GM18498 (cell line): ENCODE measurements at regions not wholly inside any gene's neighbourhood (a gene's known extent, or its start where the extent isn't known, plus 50 kb on each side); places are given as distances from the start of the nearest gene placed in this dataset.
"Not testable (repeated sequence)": the region's sequence is repeated elsewhere in the genome, so short reads cannot be mapped to it uniquely, and the experiment has no call there.

Experiments
- ATAC-seq: cut with Tn5 transposase; IDR thresholded peaks from one replicate; pipeline ENCODE4 v1.9.1; 2021; ENCODE audit warnings: mild to moderate bottlenecking, moderate library complexity; ENCODE audit not compliant: unreplicated experiment

DNA sequence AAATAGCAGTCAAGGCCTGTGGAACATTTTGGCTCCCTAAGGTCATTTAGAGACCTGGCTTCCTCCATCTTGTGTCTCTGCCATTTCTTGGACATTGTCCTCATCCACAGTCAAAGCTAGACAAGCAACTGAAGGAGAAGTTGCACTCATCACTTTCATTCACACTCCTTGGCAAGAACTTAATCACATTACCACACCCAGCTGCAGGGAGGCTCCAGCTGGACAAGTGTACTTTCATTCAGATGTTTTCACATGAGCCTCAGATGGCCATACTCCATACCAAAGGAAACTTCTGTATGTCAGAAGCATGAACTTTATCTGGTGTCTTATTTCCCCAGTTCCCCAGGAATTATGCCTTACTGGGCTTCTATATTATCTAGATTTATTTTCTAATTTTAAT, 537.4 kb downstream of the TMEM135 start:
- ATAC-seq = no peak

DNA sequence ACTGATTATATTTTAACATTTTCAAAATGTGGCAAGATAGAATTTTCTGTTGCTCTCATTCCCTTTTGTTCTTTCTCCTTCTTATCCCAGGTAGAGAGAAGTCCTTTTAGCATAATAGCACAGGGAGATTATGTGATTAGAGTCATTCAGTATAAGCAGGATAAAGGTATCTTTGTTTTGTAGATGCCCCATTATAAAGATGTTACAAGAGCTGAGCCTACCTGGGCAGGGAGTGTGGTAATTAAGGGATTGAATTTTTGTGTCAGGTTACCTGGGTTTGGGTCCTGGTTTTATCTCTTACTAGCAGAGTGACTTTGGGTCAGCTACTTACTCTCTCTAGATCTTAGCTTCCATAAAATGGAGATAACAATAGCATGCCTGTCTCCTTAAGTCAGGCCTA, 536.5 kb downstream of the TMEM135 start:
- ATAC-seq = no peak

- ATAC-seq = no peak
These were observed 536.0 kb downstream of the TMEM135 start for GRCh38 chr11:87573708-87574107.

GRCh38 chr11:87572881-87573280, 535.1 kb downstream of the TMEM135 start:
- no peak for ATAC-seq

DNA sequence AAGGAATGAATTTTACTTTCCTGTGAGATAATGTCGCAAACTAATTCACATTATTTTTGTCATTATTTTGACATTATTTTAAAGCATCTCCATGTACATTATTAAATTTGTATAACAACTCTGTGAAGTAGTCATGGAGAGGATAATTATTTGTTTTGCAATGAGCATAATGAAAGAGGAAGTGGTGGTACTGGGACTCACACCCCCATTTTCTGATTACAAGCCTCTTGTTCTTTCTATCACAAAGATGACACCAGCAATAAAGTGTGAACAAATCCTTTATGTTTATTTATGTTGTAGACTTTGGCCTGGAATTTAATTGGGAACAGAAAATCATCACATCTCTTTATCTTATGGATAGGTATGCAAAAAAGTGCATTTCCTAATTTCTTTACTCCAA, 522.6 kb downstream of the TMEM135 start:
- ATAC-seq = no peak

DNA sequence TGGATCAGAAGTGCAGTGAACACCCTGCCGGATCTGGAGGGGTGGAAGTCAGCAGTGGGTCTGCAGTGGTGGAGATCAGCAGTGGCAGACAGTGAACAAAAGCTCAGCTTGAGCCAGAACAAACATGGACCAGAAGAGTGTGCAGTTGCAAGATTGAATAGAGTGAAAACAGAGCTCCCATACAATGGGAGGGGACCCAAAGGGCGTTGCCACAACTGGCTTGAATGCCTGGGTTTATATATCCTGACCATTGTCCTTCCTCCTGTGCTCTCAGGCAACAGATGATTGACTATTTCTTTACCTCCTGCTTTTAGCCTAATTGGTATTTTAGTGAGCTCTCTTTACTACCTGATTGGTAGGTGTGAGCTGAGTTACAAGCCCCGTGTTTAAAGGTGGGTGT, 522.1 kb downstream of the TMEM135 start:
- ATAC-seq = not testable (repeated sequence)

DNA sequence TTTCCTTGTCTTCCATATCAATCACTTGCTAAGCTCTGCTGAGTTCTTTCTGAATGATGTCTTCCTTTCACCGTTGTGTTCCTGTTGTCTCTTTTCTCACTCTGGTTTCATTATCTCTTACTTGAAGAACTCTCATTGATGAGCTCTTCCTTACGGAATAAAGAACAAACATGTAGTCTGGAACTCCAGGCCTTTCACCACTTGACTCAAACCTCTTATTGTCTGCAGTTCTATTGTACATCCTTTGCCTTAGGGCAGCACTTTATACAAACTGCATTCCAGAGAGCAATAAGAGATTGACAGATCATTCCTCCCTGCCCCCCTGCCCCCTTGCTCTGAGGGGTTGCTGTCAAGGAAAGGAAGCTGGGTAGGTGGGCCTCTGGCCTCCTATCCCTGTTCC, 517.4 kb downstream of the TMEM135 start:
- ATAC-seq = no peak

GRCh38 chr11:87548797-87549196, 511.1 kb downstream of the TMEM135 start:
- no peak for ATAC-seq

- ATAC-seq = no peak
These were observed 508.1 kb downstream of the TMEM135 start for GRCh38 chr11:87545858-87546257.

GRCh38 chr11:87539596-87539995, 501.9 kb downstream of the TMEM135 start:
- ATAC-seq = no peak

DNA sequence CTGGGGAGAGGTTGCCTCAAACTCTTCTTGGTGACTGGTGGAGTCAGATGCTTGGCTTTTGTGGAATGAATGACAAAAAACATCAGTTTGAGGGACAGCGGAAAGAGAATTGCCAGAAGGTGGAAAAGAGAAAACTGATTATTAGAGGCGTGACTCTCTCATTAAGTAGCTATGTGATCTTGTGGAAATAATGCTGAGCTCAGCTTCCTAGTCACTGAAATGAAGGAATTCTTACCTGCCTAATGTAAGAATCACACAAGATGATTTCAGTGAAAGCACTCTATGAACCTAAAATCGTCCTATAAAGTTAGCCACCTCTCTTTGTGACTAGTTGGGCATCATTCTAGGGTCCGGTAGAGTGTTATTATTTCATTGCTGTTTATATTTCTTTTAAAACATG, 498.8 kb downstream of the TMEM135 start:
- ATAC-seq = no peak

GRCh38 chr11:87536016-87536415, 498.3 kb downstream of the TMEM135 start:
- no peak for ATAC-seq

DNA sequence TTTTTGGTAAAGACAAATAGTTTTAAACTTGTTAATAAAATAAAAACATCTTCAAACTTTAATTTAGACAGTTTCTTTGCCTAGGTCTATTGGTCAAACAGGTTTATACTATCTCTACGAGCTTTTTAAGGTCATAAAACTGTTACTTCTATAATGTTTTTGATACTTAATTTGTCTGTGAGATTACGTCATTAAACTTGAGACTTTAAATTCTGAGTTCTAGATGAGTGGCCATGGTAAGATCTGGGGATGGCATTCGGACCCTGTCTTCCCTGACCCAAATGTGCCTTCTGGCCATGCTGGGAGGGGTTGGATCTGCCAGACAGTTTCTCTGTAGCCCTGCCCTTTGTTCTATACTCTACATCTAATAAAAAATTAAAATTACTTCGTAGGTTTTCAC, 497.8 kb downstream of the TMEM135 start:
- ATAC-seq = no peak

GRCh38 chr11:87531835-87532234, 494.1 kb downstream of the TMEM135 start:
- ATAC-seq = not testable (repeated sequence)

DNA sequence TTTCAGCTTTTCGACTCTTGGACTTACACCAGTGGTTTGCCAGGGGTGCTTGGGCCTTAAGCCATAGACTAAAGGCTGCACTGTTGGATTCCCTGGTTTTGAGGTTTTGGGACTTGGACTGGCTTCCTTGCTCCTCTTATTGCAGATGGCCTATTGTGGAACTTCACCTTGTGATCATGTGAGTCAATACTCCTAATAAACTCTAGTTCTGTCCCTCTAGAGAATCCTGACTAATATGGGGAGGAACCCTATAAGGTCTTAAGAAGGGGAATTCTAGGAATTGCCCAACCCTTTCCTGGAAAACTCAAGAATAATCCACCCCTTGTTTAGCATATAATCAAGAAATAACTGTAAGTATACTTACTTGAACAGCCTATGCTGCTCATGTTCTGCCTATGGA, 491.8 kb downstream of the TMEM135 start:
- ATAC-seq = no peak

DNA sequence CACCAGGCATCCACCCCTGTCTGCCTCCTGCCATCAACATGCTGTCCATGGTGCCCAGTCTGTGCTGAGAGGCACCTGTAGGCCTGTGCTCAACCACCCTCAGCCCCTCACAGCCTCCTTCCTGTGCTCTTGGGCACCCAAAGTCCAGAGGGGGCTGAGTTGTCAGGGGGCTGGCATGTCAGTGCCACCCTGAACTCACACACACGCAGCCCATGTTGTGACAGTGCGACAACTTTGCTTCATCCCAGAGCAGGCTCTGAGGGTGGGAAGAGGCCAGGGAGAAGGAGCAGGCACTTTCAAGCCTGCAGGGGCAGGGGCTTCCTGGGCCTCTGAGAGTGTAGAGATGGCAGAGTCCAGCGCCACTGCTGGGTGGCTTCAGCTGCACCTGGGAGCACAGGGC, 491.0 kb downstream of the TMEM135 start:
- no peak for ATAC-seq

GRCh38 chr11:87523276-87523675, 485.5 kb downstream of the TMEM135 start:
- no peak for ATAC-seq

GRCh38 chr11:87518266-87518665, 480.5 kb downstream of the TMEM135 start:
- no peak for ATAC-seq

- no peak for ATAC-seq
These were observed 479.6 kb downstream of the TMEM135 start for GRCh38 chr11:87517351-87517750.

DNA sequence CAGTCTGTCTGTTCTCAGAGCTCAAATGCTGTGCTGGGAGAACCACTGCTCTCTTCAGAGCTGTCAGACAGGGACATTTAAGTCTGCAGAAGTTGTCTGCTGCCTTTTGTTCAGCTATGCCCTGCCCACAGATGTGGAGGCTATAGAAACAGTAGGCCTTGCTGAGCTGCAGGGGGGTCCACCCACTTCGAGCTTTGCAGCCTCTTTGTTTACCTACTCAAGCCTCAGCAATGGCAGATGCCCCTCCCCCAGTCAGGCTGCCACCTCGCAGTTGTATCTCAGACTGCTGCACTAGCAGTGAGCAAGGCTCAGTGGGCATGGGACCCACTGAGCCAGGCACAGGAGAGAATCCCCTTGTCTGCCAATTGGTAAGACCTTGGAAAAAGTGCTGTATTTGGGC, 470.0 kb downstream of the TMEM135 start:
- not testable (repeated sequence) for ATAC-seq

GRCh38 chr11:87506946-87507345, 469.2 kb downstream of the TMEM135 start:
- not testable (repeated sequence) for ATAC-seq

DNA sequence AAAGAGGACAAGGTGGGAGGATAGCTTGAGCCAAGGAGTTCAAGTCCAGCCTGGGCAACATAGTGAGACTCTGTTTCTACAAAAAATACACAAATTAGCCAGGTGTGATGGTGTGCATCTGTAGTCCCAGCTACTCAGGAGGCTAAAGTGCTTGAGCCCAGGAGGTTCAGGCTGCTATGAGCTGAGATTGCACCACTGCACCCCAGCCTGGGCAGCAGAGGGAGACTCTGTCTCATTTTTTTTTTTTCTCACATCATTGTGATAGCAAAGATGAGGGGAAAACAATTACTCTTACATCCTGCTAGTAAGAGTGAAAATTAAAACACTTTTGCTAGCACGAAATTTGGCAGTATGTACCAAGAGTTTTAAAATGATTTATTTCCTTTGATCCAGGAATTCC, 463.7 kb downstream of the TMEM135 start:
- ATAC-seq = no peak

GRCh38 chr11:87494936-87495335, 457.2 kb downstream of the TMEM135 start:
- not testable (repeated sequence) for ATAC-seq

DNA sequence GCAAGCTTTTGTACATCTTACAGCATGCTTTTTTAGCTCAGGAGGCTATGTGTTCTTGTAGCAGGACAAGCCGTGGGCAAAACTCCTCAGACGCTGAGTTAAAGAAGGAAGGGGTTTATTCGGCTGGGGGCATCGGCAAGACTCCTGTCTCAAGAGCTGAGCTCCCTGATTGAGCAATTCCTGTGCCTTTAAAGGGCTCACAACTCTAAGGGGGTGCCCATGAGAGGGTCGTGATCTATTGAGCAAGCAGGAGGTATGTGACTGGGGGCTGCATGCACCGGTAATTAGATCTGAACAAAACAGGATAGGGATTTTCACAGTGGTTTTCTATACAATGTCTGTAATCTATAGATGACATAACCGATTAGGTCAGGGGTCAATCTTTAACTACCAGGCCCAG, 456.3 kb downstream of the TMEM135 start:
- ATAC-seq = not testable (repeated sequence)
